Kidney (tissue), 13 donors: ENCODE measurements at regions not wholly inside any gene's neighbourhood (a gene's known extent, or its start where the extent isn't known, plus 50 kb on each side); places are given as distances from the start of the nearest gene placed in this dataset.

Experiments
- DNase-seq, 5 donors: peaks; one replicate each; pipeline ENCODE4 v3.0.0-alpha.2; 2013 to 2020
- FAIRE-seq: peaks from 2 replicates; lab custom pipeline; 2012; peaks lifted over from hg19 to GRCh38; lab: Jason Lieb, UNC
- H3K27ac ChIP-seq, 2 donors: one replicate each; pipeline ENCODE4 v1.7.0; 2013; ENCODE audit warnings: low read depth in 2 of 2, low read length in 2 of 2, inconsistent platforms in 1 of 2
- H3K27me3 ChIP-seq: one replicate; pipeline ENCODE4 v1.7.1; 2013; ENCODE audit warnings: low read length, inconsistent platforms; ENCODE audit not compliant: control insufficient read depth, insufficient read depth
- H3K36me3 ChIP-seq, 3 donors: one replicate each; pipeline versions ENCODE4 v1.7.0 to v1.7.1; 2013; ENCODE audit warnings: low read length in 3 of 3, control low read depth in 1 of 3, inconsistent platforms in 1 of 3; ENCODE audit not compliant: insufficient read depth in 3 of 3, control insufficient read depth in 2 of 3
- H3K4me1 ChIP-seq, 3 donors: one replicate each; pipeline versions ENCODE4 v1.7.0 to v1.7.1; 2013; ENCODE audit warnings: low read length in 3 of 3, inconsistent platforms in 1 of 3, low read depth in 1 of 3; ENCODE audit not compliant: control insufficient read depth in 2 of 3, insufficient read depth in 2 of 3
- H3K4me3 ChIP-seq, 3 donors: one replicate each; pipeline versions ENCODE4 v1.7.0 to v1.8.1; 2013; ENCODE audit warnings: low read length in 3 of 3, control low read depth in 1 of 3, inconsistent platforms in 1 of 3
- H3K9ac ChIP-seq, 3 donors: one replicate each; pipeline versions ENCODE4 v1.7.0 to v1.7.1; 2013; ENCODE audit warnings: low read length in 3 of 3, control low read depth in 1 of 3, inconsistent platforms in 1 of 3
- H3K9me3 ChIP-seq, 3 donors: one replicate each; pipeline versions ENCODE4 v1.7.0 to v1.7.1; 2013; ENCODE audit warnings: low read length in 3 of 3, control low read depth in 1 of 3, inconsistent platforms in 1 of 3; ENCODE audit not compliant: control insufficient read depth in 2 of 3, insufficient read depth in 1 of 3
- CTCF ChIP-seq: IDR thresholded peaks from 3 replicates; pipeline ENCODE4 v1.5.1; 2012; ENCODE audit warnings: mild to moderate bottlenecking, moderate library complexity, borderline replicate concordance; ENCODE audit not compliant: insufficient read depth; ENCODE audit errors: extremely low read depth
- intact Hi-C: fragments of 100-400 bp; cut with DNase I; formaldehyde crosslinking; loops from one replicate; pipeline ENCODE4 v1.11.1; 2022
- donor health status: control.
- donor health status: control.
- donor health status: control.
- donor health status: control.
- donor health status: control.
- donor health status: DM: yes; HTN: yes; CAD: no.
- donor health status: Normal renal cell carcinoma (clear cell type).

GRCh38 chr10:43000651-43001426, 76.0 kb upstream of the RET start:
- no peak for FAIRE-seq
- intact Hi-C loops = no loop called here
- no peaks in the 10 kb centered on the region for H3K27me3 ChIP-seq

GRCh38 chr10:43001427-43001795, 75.5 kb upstream of the RET start:
- Histone ChIP-seq H3K4me3 (no peak overlapping the region), H3K9me3 (no peaks in the 10 kb centered on the region), H3K27ac (no peak overlapping the region), H3K36me3 (no peaks in the 10 kb centered on the region), H3K4me1 (no peaks in the 10 kb centered on the region), H3K9ac (no peak overlapping the region), H3K27me3 (no peaks in the 10 kb centered on the region)
- intact Hi-C loops = no loop called here
- DNase-seq (no peak), FAIRE-seq (no peak)
- no peak for TF ChIP-seq CTCF

More at GRCh38 chr10:43000651-43001426, 76.0 kb upstream of the RET start:
- H3K9ac ChIP-seq = no peak overlapping the region
- no peaks in the 10 kb centered on the region for H3K4me1 ChIP-seq
- DNase-seq = peak in 1 of 5 donors; percentile 33
- no peak for TF ChIP-seq CTCF
- no peaks in the 10 kb centered on the region for H3K9me3 ChIP-seq
- H3K4me3 ChIP-seq = no peak overlapping the region
- no peak overlapping the region for H3K27ac ChIP-seq
- no peaks in the 10 kb centered on the region for H3K36me3 ChIP-seq

- H3K27me3 ChIP-seq = no peaks in the 10 kb centered on the region
- no peak for TF ChIP-seq CTCF
- intact Hi-C loops = no loop called here
- H3K9ac ChIP-seq = no peak overlapping the region
- H3K4me1 ChIP-seq = no peaks in the 10 kb centered on the region
- no peaks in the 10 kb centered on the region for H3K9me3 ChIP-seq
- H3K36me3 ChIP-seq = no peaks in the 10 kb centered on the region
- H3K27ac ChIP-seq = no peak overlapping the region
- DNase-seq (no peak), FAIRE-seq (no peak)
- H3K4me3 ChIP-seq = no peak overlapping the region
These were observed 74.3 kb upstream of the RET start for GRCh38 chr10:43002596-43002995.

GRCh38 chr10:43006490-43006889, 70.4 kb upstream of the RET start:
- FAIRE-seq (no peak), DNase-seq (no peak)
- Histone ChIP-seq H3K36me3 (no peaks in the 10 kb centered on the region), H3K27ac (no peak overlapping the region), H3K9me3 (no peaks in the 10 kb centered on the region), H3K27me3 (no peaks in the 10 kb centered on the region), H3K4me1 (no peaks in the 10 kb centered on the region), H3K9ac (no peak overlapping the region), H3K4me3 (no peak overlapping the region)
- TF ChIP-seq CTCF = no peak
- intact Hi-C loops = no loop called here
